GM23338 (cell line): ENCODE measurements at regions not wholly inside any gene's neighbourhood (a gene's known extent, or its start where the extent isn't known, plus 50 kb on each side); places are given as distances from the start of the nearest gene placed in this dataset.
"Not testable (repeated sequence)": the region's sequence is repeated elsewhere in the genome, so short reads cannot be mapped to it uniquely, and the experiment has no call there.

Experiments
- CREB1 ChIP-seq: fragments of 250-450 bp; sonication (Bioruptor Pico); IDR thresholded peaks from 2 replicates; pipeline ENCODE4 v1.5.0; 2020; ENCODE audit warnings: low read depth, mild to moderate bottlenecking, moderate library complexity
- CTCF ChIP-seq, 2 experiments: fragments of 200-600 bp in 1 of 2; sonication (generic) in 1 of 2; conservative IDR thresholded peaks; 2 replicates each; pipeline versions ENCODE4 v1.5.1 to v1.6.1; 2016 to 2017; ENCODE audit warnings: antibody characterized with exemption in 2 of 2, low read depth in 2 of 2, mild to moderate bottlenecking in 2 of 2, moderate library complexity in 1 of 2
- EZH2 ChIP-seq: fragments of 200-600 bp; sonication (generic); IDR thresholded peaks from one replicate; pipeline ENCODE4 v1.8.0; 2017; ENCODE audit warnings: antibody characterized with exemption, mild to moderate bottlenecking, low read depth; ENCODE audit not compliant: unreplicated experiment
- EZH2phosphoT487 ChIP-seq: fragments of 200-600 bp; sonication (generic); IDR thresholded peaks from one replicate; pipeline ENCODE4 v1.8.1; 2018; ENCODE audit warnings: antibody characterized with exemption; ENCODE audit not compliant: unreplicated experiment
- REST ChIP-seq: IDR thresholded peaks from one replicate; pipeline ENCODE4 v1.6.1; 2018; ENCODE audit warnings: antibody characterized with exemption; ENCODE audit not compliant: unreplicated experiment
- STAT1 ChIP-seq: IDR thresholded peaks from one replicate; pipeline ENCODE4 v1.6.1; 2016; ENCODE audit warnings: antibody characterized with exemption; ENCODE audit not compliant: unreplicated experiment

GRCh38 chr2:111491181-111491580, 370.5 kb downstream of the BCL2L11 start:
- TF ChIP-seq EZH2phosphoT487; CTCF (conservative IDR thresholded peaks at IDR 0.05; ENCODE audit: low read depth in 2 of 2); EZH2; REST; CREB1 (CRISPR knock-in tag); STAT1: not testable (repeated sequence)
